AG04449 (cell line): ENCODE measurements at regions not wholly inside any gene's neighbourhood (a gene's known extent, or its start where the extent isn't known, plus 50 kb on each side); places are given as distances from the start of the nearest gene placed in this dataset.

Experiments used
- CTCF ChIA-PET: fragments of 350-600 bp; formaldehyde crosslinking; extraction: SDS; loops from one replicate; lab custom pipeline; 2021; ENCODE audit warnings: antibody characterized with exemption; lab: Yijun Ruan, JAX
- POLR2A ChIA-PET: fragments of 400-600, 350-600 bp; formaldehyde crosslinking; extraction: SDS; loops from one replicate; lab custom pipeline; 2020; ENCODE audit warnings: antibody characterized with exemption, inconsistent platforms; lab: Yijun Ruan, JAX
- DNase-seq: peaks from one replicate; pipeline ENCODE4 v3.0.0-alpha.2; 2010; ENCODE audit warnings: low read depth, low spot score
- H3K4me3 ChIP-seq: 2 replicates; pipeline ENCODE4 v1.5.1; 2011; ENCODE audit warnings: low read depth, mild to moderate bottlenecking, control low read depth, low read length
- CTCF ChIP-seq: IDR thresholded peaks from one replicate; pipeline ENCODE4 v1.5.1; 2011; ENCODE audit warnings: mild to moderate bottlenecking, moderate library complexity, low read length, control low read depth, inconsistent platforms; ENCODE audit not compliant: insufficient read depth; ENCODE audit errors: missing control alignments

GRCh38 chr7:138237995-138238394 lies 161.7 kb downstream of the AKR1D1 start:
- POLR2A ChIA-PET = no interaction called here

GRCh38 chr7:138238734-138239659 lies 162.7 kb downstream of the AKR1D1 start:
- CTCF ChIA-PET = no interaction called here
- DNase-seq = no peak
- TF ChIP-seq CTCF = no peak
- no peak overlapping the region for H3K4me3 ChIP-seq
- POLR2A ChIA-PET = no interaction called here

More at GRCh38 chr7:138237995-138238394, 161.7 kb downstream of the AKR1D1 start:
- no peak for TF ChIP-seq CTCF
- H3K4me3 ChIP-seq = no peak overlapping the region
- no peak for DNase-seq
- CTCF ChIA-PET = no interaction called here

- ChIA-PET POLR2A (no interaction called here), CTCF (no interaction called here)
- no peak for DNase-seq
- no peak overlapping the region for H3K4me3 ChIP-seq
- no peak for TF ChIP-seq CTCF
These were observed 167.2 kb downstream of the AKR1D1 start for GRCh38 chr7:138243430-138243829.

- POLR2A ChIA-PET = no interaction called here
- TF ChIP-seq CTCF = no peak
- DNase-seq = no peak
- CTCF ChIA-PET = no interaction called here
- no peak overlapping the region for H3K4me3 ChIP-seq
These were observed 167.6 kb downstream of the AKR1D1 start for GRCh38 chr7:138243836-138244235.

- POLR2A ChIA-PET = no interaction called here
- no peak overlapping the region for H3K4me3 ChIP-seq
- no peak for TF ChIP-seq CTCF
- no peak for DNase-seq
- CTCF ChIA-PET = no interaction called here
These were observed 168.3 kb downstream of the AKR1D1 start for GRCh38 chr7:138244606-138245005.

GRCh38 chr7:138245216-138245615 lies 169.0 kb downstream of the AKR1D1 start:
- no peak for TF ChIP-seq CTCF
- POLR2A ChIA-PET = no interaction called here
- DNase-seq = no peak
- no peak overlapping the region for H3K4me3 ChIP-seq
- CTCF ChIA-PET = no interaction called here
